Naive thymus-derived CD4-positive, alpha-beta T cell (primary cell): ENCODE measurements at regions not wholly inside any gene's neighbourhood (a gene's known extent, or its start where the extent isn't known, plus 50 kb on each side); places are given as distances from the start of the nearest gene placed in this dataset.
"Not testable (repeated sequence)": the region's sequence is repeated elsewhere in the genome, so short reads cannot be mapped to it uniquely, and the experiment has no call there.

Experiments used
- ATAC-seq: fragments of 150-1000 bp; cut with Tn5 transposase; 2 replicates; pipeline ENCODE4 v1.10.0; 2021; ENCODE audit warnings: mild to moderate bottlenecking, moderate library complexity
- CTCF ChIA-PET: fragments of 350-600 bp; sonication (Branson Sonifier 250); formaldehyde crosslinking; loops from one replicate; lab custom pipeline; 2021; ENCODE audit warnings: antibody characterized with exemption; lab: Charles Lee
- POLR2A ChIA-PET: fragments of 350-600 bp; sonication (Branson Sonifier 250); formaldehyde crosslinking; loops from one replicate; lab custom pipeline; 2021; ENCODE audit warnings: antibody characterized with exemption, inconsistent platforms; lab: Charles Lee
- DNase-seq, 9 donors: peaks; one replicate each; pipeline versions ENCODE4 v3.0.0 to v3.0.0-alpha.2; 2020 to 2022; ENCODE audit warnings: mixed read lengths in 1 of 9
- H3K27ac ChIP-seq: one replicate; pipeline ENCODE4 v1.7.0; 2013; ENCODE audit warnings: mild to moderate bottlenecking, low read depth, low read length, moderate library complexity
- H3K27me3 ChIP-seq, 2 donors: one replicate each; pipeline ENCODE4 v1.7.0; 2013; ENCODE audit warnings: low read length in 2 of 2, mild to moderate bottlenecking in 2 of 2, moderate library complexity in 2 of 2; ENCODE audit not compliant: control insufficient read depth in 2 of 2, insufficient read depth in 2 of 2
- H3K36me3 ChIP-seq, 3 experiments: 1 replicate in 2 of 3; 2 replicates in 1 of 3; pipeline ENCODE4 v1.7.0; 2013; ENCODE audit warnings: low read length in 3 of 3, mild to moderate bottlenecking in 3 of 3, moderate library complexity in 1 of 3; ENCODE audit not compliant: insufficient read depth in 3 of 3, control insufficient read depth in 2 of 3
- H3K4me1 ChIP-seq, 2 donors: one replicate each; pipeline ENCODE4 v1.7.0; 2013; ENCODE audit warnings: low read length in 2 of 2, mild to moderate bottlenecking in 2 of 2, moderate library complexity in 1 of 2; ENCODE audit not compliant: control insufficient read depth in 2 of 2, insufficient read depth in 2 of 2
- H3K4me3 ChIP-seq: 2 replicates; pipeline ENCODE4 v1.7.0; 2013; ENCODE audit warnings: mild to moderate bottlenecking, low read length
- H3K9me3 ChIP-seq, 3 experiments: 1 replicate in 2 of 3; 2 replicates in 1 of 3; pipeline ENCODE4 v1.7.0; 2013; ENCODE audit warnings: low read length in 3 of 3; ENCODE audit not compliant: control insufficient read depth in 2 of 3
- H3K27ac Mint-ChIP-seq, 9 donors: one replicate each; pipeline ENCODE4 v1.8.0; 2020 to 2022; ENCODE audit warnings: mixed read lengths in 9 of 9, mild to moderate bottlenecking in 8 of 9, moderate library complexity in 5 of 9, inconsistent platforms in 2 of 9
- H3K27me3 Mint-ChIP-seq, 5 donors: one replicate each; pipeline ENCODE4 v1.8.0; 2021 to 2022; ENCODE audit warnings: mixed read lengths in 5 of 5, mild to moderate bottlenecking in 1 of 5
- H3K36me3 Mint-ChIP-seq, 5 donors: one replicate each; pipeline ENCODE4 v1.8.0; 2020 to 2022; ENCODE audit warnings: mixed read lengths in 5 of 5, mild to moderate bottlenecking in 3 of 5, inconsistent platforms in 1 of 5
- H3K4me1 Mint-ChIP-seq, 7 donors: one replicate each; pipeline ENCODE4 v1.8.0; 2020 to 2022; ENCODE audit warnings: mixed read lengths in 7 of 7, mild to moderate bottlenecking in 3 of 7, inconsistent platforms in 1 of 7
- H3K4me3 Mint-ChIP-seq, 10 donors: one replicate each; pipeline ENCODE4 v1.8.0; 2020 to 2022; ENCODE audit warnings: mild to moderate bottlenecking in 10 of 10, mixed read lengths in 10 of 10, moderate library complexity in 6 of 10, inconsistent platforms in 2 of 10
- H3K9me3 Mint-ChIP-seq, 11 donors: one replicate each; pipeline ENCODE4 v1.8.0; 2020 to 2022; ENCODE audit warnings: mixed read lengths in 11 of 11, mild to moderate bottlenecking in 4 of 11, inconsistent platforms in 1 of 11, moderate library complexity in 1 of 11
- intact Hi-C, 2 donors: fragments of 100-400 bp; cut with micrococcal nuclease; formaldehyde crosslinking; loops; one replicate each; pipeline ENCODE4 v1.15.1; 2023

- Mint-ChIP-seq H3K36me3 (peaks cover 0 to 20% (median 0%) of the 10 kb centered on the region in 5 donors), H3K27ac (peak overlapping the region; percentile 6 to 94 (median 86)), H3K4me1 (peaks cover 28 to 71% (median 57%) of the 10 kb centered on the region in 7 donors), H3K4me3 (peak overlapping the region; percentile 39 to 83 (median 69))
- H3K9me3 ChIP-seq, H3K27me3 ChIP-seq, H3K27me3 Mint-ChIP-seq, H3K27ac ChIP-seq, H3K9me3 Mint-ChIP-seq, H3K4me3 ChIP-seq, H3K36me3 ChIP-seq: not testable (repeated sequence)
- intact Hi-C loops, result loop anchor here (1.0 kb wide), 2 partner anchors 8 to 9 kb away; no protein-coding TSS in a partner anchor
- ChIA-PET CTCF (interaction anchor here (0.8 to 2.8 kb wide), 6 partner anchors 8 to 23 kb away, joined by 3 to 9 read pairs (median 4); no protein-coding TSS in a partner anchor), POLR2A (interaction anchor here (2.3 kb wide), 1 partner anchor 9 kb away, joined by 15 read pairs; no protein-coding TSS in a partner anchor)
- peaks cover 31 to 48% of the 10 kb centered on the region in 2 donors for H3K4me1 ChIP-seq
- ATAC-seq, result peak; percentile 93
- peak in 8 of 9 donors; percentile 32 to 63 (median 52) for DNase-seq
Measured at GRCh38 chr10:30695481-30696236, 66.1 kb upstream of the LYZL2 start.

GRCh38 chr10:30694518-30695228 lies 65.1 kb upstream of the LYZL2 start:
- H3K4me3 Mint-ChIP-seq, result peak overlapping the region in 2 of 10 donors; percentile 10 to 42
- Histone ChIP-seq H3K4me1 (peaks cover 22 to 39% of the 10 kb centered on the region in 2 donors), H3K36me3 (no peaks in the 10 kb centered on the region), H3K9me3 (no peaks in the 10 kb centered on the region), H3K4me3 (no peak overlapping the region), H3K27me3 (no peaks in the 10 kb centered on the region), H3K27ac (no peak overlapping the region)
- POLR2A ChIA-PET, result interaction anchor here (2.3 kb wide), 1 partner anchor 10 kb away, joined by 15 read pairs; no protein-coding TSS in a partner anchor
- no peaks in the 10 kb centered on the region for H3K27me3 Mint-ChIP-seq
- no peaks in the 10 kb centered on the region for H3K9me3 Mint-ChIP-seq
- no peak for DNase-seq
- peaks cover 0 to 18% (median 0%) of the 10 kb centered on the region in 5 donors for H3K36me3 Mint-ChIP-seq
- CTCF ChIA-PET, result interaction anchor here (1.3 to 1.6 kb wide), 2 partner anchors 12 to 24 kb away, joined by 3 to 4 read pairs; no protein-coding TSS in a partner anchor
- peaks cover 21 to 63% (median 47%) of the 10 kb centered on the region in 7 donors for H3K4me1 Mint-ChIP-seq
- peak overlapping the region in 6 of 9 donors; percentile 20 to 69 (median 46) for H3K27ac Mint-ChIP-seq
- intact Hi-C loops, result loop anchor here in 1 of 2 donors (1.0 kb wide), 1 partner anchor 7 kb away; no protein-coding TSS in a partner anchor
- ATAC-seq, result no peak

- H3K4me3 Mint-ChIP-seq, result no peak overlapping the region
- H3K27me3 Mint-ChIP-seq, result peaks cover 0 to 15% (median 9%) of the 10 kb centered on the region in 5 donors
- DNase-seq, result no peak
- no peaks in the 10 kb centered on the region for H3K27me3 ChIP-seq
- H3K36me3 ChIP-seq, result no peaks in the 10 kb centered on the region
- peaks cover 12 to 15% of the 10 kb centered on the region in 2 donors for H3K4me1 ChIP-seq
- H3K27ac Mint-ChIP-seq, result no peak overlapping the region
- peaks cover 0 to 51% (median 19%) of the 10 kb centered on the region in 7 donors for H3K4me1 Mint-ChIP-seq
- H3K4me3 ChIP-seq, result no peak overlapping the region
- intact Hi-C loops, result no loop called here
- peaks cover 0 to 13% (median 0%) of the 10 kb centered on the region in 5 donors for H3K36me3 Mint-ChIP-seq
- ATAC-seq, result no peak
- H3K9me3 Mint-ChIP-seq, result no peaks in the 10 kb centered on the region
- H3K9me3 ChIP-seq, result no peaks in the 10 kb centered on the region
- ChIA-PET POLR2A (interaction anchor here (1.0 kb wide), 1 partner anchor 10 kb away, joined by 3 read pairs; no protein-coding TSS in a partner anchor), CTCF (interaction anchor here (0.5 to 9.8 kb wide), 2 partner anchors 8 to 28 kb away, joined by 3 to 139 read pairs; no protein-coding TSS in a partner anchor)
- H3K27ac ChIP-seq, result no peak overlapping the region
Measured at GRCh38 chr10:30691639-30692015, 62.1 kb upstream of the LYZL2 start.

GRCh38 chr10:30690948-30691638 lies 61.5 kb upstream of the LYZL2 start:
- H3K4me3 ChIP-seq, H3K27ac ChIP-seq, DNase-seq, H3K9me3 ChIP-seq, POLR2A ChIA-PET, ATAC-seq, H3K27ac Mint-ChIP-seq, H3K9me3 Mint-ChIP-seq, H3K36me3 ChIP-seq, H3K27me3 ChIP-seq, H3K4me3 Mint-ChIP-seq: not testable (repeated sequence)
- H3K4me1 ChIP-seq, result peaks cover 6 to 10% of the 10 kb centered on the region in 2 donors
- peaks cover 0 to 11% (median 0%) of the 10 kb centered on the region in 5 donors for H3K36me3 Mint-ChIP-seq
- intact Hi-C loops, result loop anchor here in 1 of 2 donors (1.0 kb wide), 1 partner anchor 10 kb away; no protein-coding TSS in a partner anchor
- peaks cover under 1 to 20% (median 11%) of the 10 kb centered on the region in 5 donors for H3K27me3 Mint-ChIP-seq
- H3K4me1 Mint-ChIP-seq, result peaks cover 0 to 47% (median 14%) of the 10 kb centered on the region in 7 donors
- CTCF ChIA-PET, result interaction anchor here (0.5 to 9.8 kb wide), 2 partner anchors 8 to 28 kb away, joined by 3 to 139 read pairs; no protein-coding TSS in a partner anchor

GRCh38 chr10:30688456-30688855 lies 58.9 kb upstream of the LYZL2 start:
- ChIA-PET CTCF (interaction anchor here (1.0 to 9.8 kb wide), 9 partner anchors 9 to 95 kb away, joined by 4 to 139 read pairs (median 8); no protein-coding TSS in a partner anchor), POLR2A (interaction anchor here (1.2 kb wide), 1 partner anchor 15 kb away, joined by 3 read pairs; no protein-coding TSS in a partner anchor)
- no peak overlapping the region for H3K4me3 ChIP-seq
- no peaks in the 10 kb centered on the region for H3K36me3 ChIP-seq
- H3K4me1 ChIP-seq, result no peaks in the 10 kb centered on the region
- Mint-ChIP-seq H3K27me3 (peaks cover 11 to 35% (median 28%) of the 10 kb centered on the region in 5 donors), H3K27ac (peak overlapping the region in 2 of 9 donors; percentile 7 to 74), H3K4me3 (no peak overlapping the region), H3K36me3 (peaks cover 0 to 8% (median 0%) of the 10 kb centered on the region in 5 donors), H3K9me3 (no peaks in the 10 kb centered on the region), H3K4me1 (peaks cover 0 to 40% (median 2%) of the 10 kb centered on the region in 7 donors)
- H3K9me3 ChIP-seq, result no peaks in the 10 kb centered on the region
- H3K27me3 ChIP-seq, result no peaks in the 10 kb centered on the region
- H3K27ac ChIP-seq, result no peak overlapping the region
- DNase-seq (no peak), ATAC-seq (no peak)
- intact Hi-C loops, result loop anchor here (5.0 kb wide), 3 partner anchors 94 to 1191 kb away; no protein-coding TSS in a partner anchor
